ENCODE measurements at regions not wholly inside any gene's neighbourhood (a gene's known extent, or its start where the extent isn't known, plus 50 kb on each side); places are given as distances from the start of the nearest gene placed in this dataset.
"Not testable (repeated sequence)": the region's sequence is repeated elsewhere in the genome, so short reads cannot be mapped to it uniquely, and the experiment has no call there.

DNA sequence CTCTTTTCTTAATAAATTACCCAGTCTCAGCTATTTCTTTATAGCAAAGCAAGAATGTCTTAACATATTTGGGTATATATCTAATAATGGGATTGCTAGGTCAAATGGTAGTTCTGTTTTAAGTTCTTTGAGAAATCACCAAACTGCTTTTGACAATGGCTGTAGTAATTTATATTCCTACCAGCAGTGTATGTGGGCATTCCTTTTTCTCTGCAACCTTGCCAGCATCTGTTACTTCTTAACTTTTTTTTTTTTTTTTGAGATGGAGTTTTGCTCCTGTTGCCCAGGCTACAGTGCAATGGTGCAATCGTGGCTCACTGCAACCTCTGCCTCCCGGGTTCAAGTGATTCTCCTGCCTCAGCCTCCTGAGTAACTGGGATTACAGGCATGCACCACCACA is 69.8 kb upstream of the ABCD3 start:
- not testable (repeated sequence) for TF ChIP-seq ZNF121 (CRISPR knock-in tag; IDR thresholded peaks at IDR 0.05)
- TF ChIP-seq, protein P1, sequence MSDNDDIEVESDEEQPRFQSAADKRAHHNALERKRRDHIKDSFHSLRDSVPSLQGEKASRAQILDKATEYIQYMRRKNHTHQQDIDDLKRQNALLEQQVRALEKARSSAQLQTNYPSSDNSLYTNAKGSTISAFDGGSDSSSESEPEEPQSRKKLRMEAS (CRISPR knock-in tag; IDR thresholded peaks at IDR 0.05), result not testable (repeated sequence)
- TF ChIP-seq, protein P2, sequence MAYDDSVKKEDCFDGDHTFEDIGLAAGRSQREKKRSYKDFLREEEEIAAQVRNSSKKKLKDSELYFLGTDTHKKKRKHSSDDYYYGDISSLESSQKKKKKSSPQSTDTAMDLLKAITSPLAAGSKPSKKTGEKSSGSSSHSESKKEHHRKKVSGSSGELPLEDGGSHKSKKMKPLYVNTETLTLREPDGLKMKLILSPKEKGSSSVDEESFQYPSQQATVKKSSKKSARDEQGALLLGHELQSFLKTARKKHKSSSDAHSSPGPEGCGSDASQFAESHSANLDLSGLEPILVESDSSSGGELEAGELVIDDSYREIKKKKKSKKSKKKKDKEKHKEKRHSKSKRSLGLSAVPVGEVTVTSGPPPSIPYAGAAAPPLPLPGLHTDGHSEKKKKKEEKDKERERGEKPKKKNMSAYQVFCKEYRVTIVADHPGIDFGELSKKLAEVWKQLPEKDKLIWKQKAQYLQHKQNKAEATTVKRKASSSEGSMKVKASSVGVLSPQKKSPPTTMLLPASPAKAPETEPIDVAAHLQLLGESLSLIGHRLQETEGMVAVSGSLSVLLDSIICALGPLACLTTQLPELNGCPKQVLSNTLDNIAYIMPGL (CRISPR knock-in tag; IDR thresholded peaks at IDR 0.05), result not testable (repeated sequence)
